ENCODE measurements at regions not wholly inside any gene's neighbourhood (a gene's known extent, or its start where the extent isn't known, plus 50 kb on each side); places are given as distances from the start of the nearest gene placed in this dataset.

DNA sequence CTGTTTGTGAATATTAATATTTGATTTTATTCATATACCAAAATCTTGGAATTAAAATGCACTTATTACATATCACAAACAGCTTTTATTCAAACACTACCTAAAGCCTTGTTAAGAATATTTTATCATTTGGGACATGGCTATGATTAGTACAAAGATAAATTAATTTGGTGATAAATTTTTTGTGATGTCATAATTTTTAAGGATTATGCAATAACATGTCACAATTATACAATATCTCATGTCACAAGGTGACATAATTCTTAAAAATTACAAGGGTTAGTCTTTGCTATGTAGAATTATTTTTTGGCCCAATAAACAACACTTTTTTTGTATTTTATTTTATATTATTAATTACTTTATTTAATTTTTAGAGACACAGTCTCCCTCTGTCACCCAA lies 113.7 kb downstream of the TMTC3 start:
- TF ChIP-seq ASH2L (IDR thresholded peaks at IDR 0.05; ENCODE audit: borderline replicate concordance, low read depth) (no peak), KLF5 (IDR thresholded peaks at IDR 0.05; ENCODE audit: partially characterized antibody) (no peak), ATF7 (IDR thresholded peaks at IDR 0.05; ENCODE audit: low read depth) (no peak), RAD21 (IDR thresholded peaks at IDR 0.05; ENCODE audit: insufficient read depth, low read depth, low read length) (no peak), SMAD1 (IDR thresholded peaks at IDR 0.05; ENCODE audit: low read depth, partially characterized antibody) (no peak), CBX5 (IDR thresholded peaks at IDR 0.05; ENCODE audit: low read depth) (no peak), EP300 (IDR thresholded peaks at IDR 0.05; ENCODE audit: borderline replicate concordance in 1 of 2, control insufficient read depth in 1 of 2, low read depth in 2 of 2, low read length in 2 of 2) (no peak), SIN3A (IDR thresholded peaks at IDR 0.05; ENCODE audit: low read depth, low read length) (no peak), RUNX3 (IDR thresholded peaks at IDR 0.05; ENCODE audit: low read length) (no peak), ZNF217 (IDR thresholded peaks at IDR 0.05) (no peak)
- TF ChIP-seq, protein P1, sequence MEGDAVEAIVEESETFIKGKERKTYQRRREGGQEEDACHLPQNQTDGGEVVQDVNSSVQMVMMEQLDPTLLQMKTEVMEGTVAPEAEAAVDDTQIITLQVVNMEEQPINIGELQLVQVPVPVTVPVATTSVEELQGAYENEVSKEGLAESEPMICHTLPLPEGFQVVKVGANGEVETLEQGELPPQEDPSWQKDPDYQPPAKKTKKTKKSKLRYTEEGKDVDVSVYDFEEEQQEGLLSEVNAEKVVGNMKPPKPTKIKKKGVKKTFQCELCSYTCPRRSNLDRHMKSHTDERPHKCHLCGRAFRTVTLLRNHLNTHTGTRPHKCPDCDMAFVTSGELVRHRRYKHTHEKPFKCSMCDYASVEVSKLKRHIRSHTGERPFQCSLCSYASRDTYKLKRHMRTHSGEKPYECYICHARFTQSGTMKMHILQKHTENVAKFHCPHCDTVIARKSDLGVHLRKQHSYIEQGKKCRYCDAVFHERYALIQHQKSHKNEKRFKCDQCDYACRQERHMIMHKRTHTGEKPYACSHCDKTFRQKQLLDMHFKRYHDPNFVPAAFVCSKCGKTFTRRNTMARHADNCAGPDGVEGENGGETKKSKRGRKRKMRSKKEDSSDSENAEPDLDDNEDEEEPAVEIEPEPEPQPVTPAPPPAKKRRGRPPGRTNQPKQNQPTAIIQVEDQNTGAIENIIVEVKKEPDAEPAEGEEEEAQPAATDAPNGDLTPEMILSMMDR (IDR thresholded peaks at IDR 0.05 in 2 of 3, conservative IDR thresholded peaks at IDR 0.05 in 1 of 3; ENCODE audit: control insufficient read depth in 2 of 3, extremely low read depth in 1 of 3, insufficient read depth in 1 of 3, low read depth in 3 of 3, low read length in 3 of 3) = no peak
- TF ChIP-seq, protein P2, sequence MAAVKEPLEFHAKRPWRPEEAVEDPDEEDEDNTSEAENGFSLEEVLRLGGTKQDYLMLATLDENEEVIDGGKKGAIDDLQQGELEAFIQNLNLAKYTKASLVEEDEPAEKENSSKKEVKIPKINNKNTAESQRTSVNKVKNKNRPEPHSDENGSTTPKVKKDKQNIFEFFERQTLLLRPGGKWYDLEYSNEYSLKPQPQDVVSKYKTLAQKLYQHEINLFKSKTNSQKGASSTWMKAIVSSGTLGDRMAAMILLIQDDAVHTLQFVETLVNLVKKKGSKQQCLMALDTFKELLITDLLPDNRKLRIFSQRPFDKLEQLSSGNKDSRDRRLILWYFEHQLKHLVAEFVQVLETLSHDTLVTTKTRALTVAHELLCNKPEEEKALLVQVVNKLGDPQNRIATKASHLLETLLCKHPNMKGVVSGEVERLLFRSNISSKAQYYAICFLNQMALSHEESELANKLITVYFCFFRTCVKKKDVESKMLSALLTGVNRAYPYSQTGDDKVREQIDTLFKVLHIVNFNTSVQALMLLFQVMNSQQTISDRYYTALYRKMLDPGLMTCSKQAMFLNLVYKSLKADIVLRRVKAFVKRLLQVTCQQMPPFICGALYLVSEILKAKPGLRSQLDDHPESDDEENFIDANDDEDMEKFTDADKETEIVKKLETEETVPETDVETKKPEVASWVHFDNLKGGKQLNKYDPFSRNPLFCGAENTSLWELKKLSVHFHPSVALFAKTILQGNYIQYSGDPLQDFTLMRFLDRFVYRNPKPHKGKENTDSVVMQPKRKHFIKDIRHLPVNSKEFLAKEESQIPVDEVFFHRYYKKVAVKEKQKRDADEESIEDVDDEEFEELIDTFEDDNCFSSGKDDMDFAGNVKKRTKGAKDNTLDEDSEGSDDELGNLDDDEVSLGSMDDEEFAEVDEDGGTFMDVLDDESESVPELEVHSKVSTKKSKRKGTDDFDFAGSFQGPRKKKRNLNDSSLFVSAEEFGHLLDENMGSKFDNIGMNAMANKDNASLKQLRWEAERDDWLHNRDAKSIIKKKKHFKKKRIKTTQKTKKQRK (IDR thresholded peaks at IDR 0.05; ENCODE audit: low read depth, low read length) = no peak
- TF ChIP-seq, protein P3, sequence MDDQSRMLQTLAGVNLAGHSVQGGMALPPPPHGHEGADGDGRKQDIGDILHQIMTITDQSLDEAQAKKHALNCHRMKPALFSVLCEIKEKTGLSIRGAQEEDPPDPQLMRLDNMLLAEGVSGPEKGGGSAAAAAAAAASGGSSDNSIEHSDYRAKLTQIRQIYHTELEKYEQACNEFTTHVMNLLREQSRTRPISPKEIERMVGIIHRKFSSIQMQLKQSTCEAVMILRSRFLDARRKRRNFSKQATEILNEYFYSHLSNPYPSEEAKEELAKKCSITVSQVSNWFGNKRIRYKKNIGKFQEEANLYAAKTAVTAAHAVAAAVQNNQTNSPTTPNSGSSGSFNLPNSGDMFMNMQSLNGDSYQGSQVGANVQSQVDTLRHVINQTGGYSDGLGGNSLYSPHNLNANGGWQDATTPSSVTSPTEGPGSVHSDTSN (IDR thresholded peaks at IDR 0.05; ENCODE audit: insufficient replicate concordance, low read depth, low read length) = no peak
- TF ChIP-seq, protein P4, sequence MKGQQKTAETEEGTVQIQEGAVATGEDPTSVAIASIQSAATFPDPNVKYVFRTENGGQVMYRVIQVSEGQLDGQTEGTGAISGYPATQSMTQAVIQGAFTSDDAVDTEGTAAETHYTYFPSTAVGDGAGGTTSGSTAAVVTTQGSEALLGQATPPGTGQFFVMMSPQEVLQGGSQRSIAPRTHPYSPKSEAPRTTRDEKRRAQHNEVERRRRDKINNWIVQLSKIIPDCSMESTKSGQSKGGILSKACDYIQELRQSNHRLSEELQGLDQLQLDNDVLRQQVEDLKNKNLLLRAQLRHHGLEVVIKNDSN (IDR thresholded peaks at IDR 0.05; ENCODE audit: borderline replicate concordance, extremely low read length, insufficient read depth, low read depth, low read length) = no peak
